SW480 (cell line): ENCODE measurements at regions not wholly inside any gene's neighbourhood (a gene's known extent, or its start where the extent isn't known, plus 50 kb on each side); places are given as distances from the start of the nearest gene placed in this dataset.
A peak's percentile ranks its signal among the peaks of the same experiment; 100 is the strongest.

Source experiments
- DNase-seq: peaks from one replicate; pipeline ENCODE4 v3.0.0-alpha.2; 2016; ENCODE audit warnings: low spot score

GRCh38 chr7:85573844-85574243, 387.0 kb upstream of the SEMA3D start:
- no peak for DNase-seq

DNA sequence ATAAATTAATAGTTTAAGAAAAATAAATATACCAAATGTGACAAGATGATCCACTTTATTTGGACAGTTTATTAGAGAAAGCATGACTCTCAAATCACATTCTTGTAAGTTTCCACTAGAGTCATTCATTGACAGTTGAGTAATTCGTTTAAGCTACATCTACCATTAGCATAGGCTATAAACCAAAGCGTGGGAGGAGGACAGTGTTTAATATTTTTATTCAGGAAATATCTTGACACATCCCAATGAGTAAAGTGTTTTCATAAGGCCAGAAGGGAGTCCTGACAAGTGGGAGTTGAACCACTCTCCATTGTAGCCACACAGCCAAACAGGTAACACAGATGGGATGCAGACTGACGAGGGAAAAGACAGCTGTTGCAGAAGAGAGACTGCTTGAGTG, 386.5 kb upstream of the SEMA3D start:
- no peak for DNase-seq

DNA sequence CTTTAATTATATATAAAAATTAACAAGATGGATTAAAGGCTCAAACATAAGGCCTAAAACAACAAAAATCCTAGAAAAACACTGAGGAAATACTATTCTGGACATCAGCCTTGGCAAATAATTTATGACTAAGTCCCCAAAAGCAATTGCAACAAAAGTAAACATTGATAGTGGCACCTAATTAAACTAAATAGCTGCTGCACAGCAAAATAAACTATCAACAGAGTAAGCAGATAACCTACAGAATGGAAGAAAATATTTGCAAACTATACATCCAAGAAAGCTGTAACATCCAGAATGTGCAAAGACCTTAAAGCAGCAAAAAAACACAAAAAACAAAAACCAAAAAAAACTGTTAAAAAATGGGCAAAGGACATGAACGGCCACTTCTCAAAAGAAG, 384.0 kb upstream of the SEMA3D start:
- DNase-seq: no peak

DNA sequence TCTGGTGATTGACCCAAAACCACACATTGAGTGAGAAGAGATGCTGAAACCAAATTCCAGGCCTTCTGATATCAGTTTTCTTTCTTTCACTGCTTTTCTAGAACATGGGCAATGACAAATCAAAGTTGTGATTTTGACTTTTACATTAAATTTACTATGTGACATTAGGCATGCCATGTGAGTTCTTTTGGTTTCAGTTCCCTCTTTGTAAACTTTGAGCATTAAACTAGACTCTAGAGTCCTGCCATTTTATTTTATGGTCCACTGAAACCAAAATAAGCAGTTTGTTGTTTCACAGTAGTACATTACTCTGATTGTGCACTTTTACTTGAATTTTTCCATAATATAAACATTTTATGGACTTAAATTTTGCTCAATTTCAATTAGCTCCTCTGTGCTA, 381.1 kb upstream of the SEMA3D start:
- no peak for DNase-seq

DNA sequence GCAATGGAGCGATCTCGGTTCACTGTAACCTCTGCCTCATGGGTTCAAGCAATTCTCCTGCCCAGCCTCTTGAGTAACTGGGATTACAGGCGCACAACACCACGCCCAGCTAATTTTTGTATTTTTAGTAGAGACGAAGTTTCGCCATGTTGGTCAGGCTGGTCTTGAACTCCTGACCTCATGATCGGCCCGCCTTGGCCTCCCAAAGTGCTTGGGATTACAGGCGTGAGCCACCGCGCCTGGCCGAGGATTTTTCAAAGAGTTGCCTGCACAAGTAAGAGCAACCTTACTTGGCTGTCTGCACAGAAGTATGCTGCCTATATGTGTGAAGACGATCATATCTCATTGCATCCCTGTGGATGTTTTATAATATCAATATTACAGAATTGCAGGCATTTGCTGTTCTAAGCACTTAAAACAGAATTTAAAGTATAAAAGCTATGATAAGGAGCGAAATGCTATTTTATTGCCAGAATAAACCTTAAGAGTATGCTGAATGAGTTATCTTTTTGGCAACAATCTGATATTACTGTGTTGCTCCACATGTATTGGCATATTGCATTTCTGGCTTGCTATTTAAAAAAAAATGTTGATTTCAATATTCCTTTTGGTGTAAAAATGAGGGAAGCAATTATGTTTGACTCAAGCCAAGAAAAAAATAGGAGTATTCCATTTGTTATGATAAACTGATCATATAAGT, 379.4 kb upstream of the SEMA3D start:
- DNase-seq: no peak

- DNase-seq: no peak
Measured at GRCh38 chr7:85565276-85565675, 378.4 kb upstream of the SEMA3D start.

DNA sequence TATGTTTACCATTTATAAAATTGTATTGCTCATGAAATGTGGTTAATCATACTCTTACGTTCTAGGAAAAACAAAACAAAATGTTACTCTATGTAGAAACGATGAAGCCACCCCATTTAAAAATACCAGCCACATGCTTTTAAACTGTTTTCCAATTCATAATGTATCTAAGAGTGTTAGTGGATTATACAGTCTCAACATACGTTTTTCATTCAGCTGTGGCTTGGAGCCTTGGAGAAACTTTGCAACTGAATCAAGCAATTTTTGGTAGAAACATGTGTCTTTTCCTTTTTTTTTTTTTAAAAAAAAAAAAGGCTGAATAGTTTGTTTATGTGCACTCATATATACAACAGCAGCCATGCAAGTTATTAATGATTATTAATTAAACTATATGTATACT, 378.0 kb upstream of the SEMA3D start:
- no peak for DNase-seq

- DNase-seq: no peak
Measured at GRCh38 chr7:85561706-85562105, 374.9 kb upstream of the SEMA3D start.

- DNase-seq: peak; percentile 83
Measured at GRCh38 chr7:85554236-85555178, 367.7 kb upstream of the SEMA3D start.

GRCh38 chr7:85535974-85536729, 349.3 kb upstream of the SEMA3D start:
- DNase-seq: no peak

DNA sequence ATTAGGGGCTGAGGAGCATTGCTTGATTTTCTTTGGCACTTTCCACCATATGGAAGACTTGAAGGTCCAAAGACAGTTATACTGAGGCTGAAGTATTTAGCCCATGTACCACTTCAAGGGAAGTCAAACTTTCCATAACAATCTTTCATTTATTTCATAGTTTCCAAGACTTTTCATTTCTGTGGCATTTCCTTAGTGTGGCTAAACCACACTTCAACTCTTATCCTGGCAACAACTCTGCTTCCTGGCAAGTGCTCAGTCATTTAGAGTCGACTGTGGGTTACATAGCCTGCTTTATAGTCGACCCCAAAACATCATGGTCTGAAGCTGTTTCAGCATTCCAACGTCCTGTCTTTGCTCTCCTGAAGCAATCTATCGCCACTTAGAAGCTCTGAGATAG, 343.0 kb upstream of the SEMA3D start:
- DNase-seq: no peak

GRCh38 chr7:85529201-85529600, 342.3 kb upstream of the SEMA3D start:
- DNase-seq: no peak

GRCh38 chr7:85528581-85528980, 341.7 kb upstream of the SEMA3D start:
- DNase-seq: no peak

- DNase-seq: no peak
Measured at GRCh38 chr7:85525676-85526075, 338.8 kb upstream of the SEMA3D start.

- no peak for DNase-seq
Measured at GRCh38 chr7:85522070-85522469, 335.2 kb upstream of the SEMA3D start.

GRCh38 chr7:85521108-85521694, 334.3 kb upstream of the SEMA3D start:
- DNase-seq: no peak

- no peak for DNase-seq
Measured at GRCh38 chr7:85520175-85520574, 333.3 kb upstream of the SEMA3D start.

- DNase-seq: no peak
Measured at GRCh38 chr7:85516675-85517074, 329.8 kb upstream of the SEMA3D start.

GRCh38 chr7:85512790-85513189, 325.9 kb upstream of the SEMA3D start:
- DNase-seq: no peak

GRCh38 chr7:85510287-85510686, 323.4 kb upstream of the SEMA3D start:
- no peak for DNase-seq

DNA sequence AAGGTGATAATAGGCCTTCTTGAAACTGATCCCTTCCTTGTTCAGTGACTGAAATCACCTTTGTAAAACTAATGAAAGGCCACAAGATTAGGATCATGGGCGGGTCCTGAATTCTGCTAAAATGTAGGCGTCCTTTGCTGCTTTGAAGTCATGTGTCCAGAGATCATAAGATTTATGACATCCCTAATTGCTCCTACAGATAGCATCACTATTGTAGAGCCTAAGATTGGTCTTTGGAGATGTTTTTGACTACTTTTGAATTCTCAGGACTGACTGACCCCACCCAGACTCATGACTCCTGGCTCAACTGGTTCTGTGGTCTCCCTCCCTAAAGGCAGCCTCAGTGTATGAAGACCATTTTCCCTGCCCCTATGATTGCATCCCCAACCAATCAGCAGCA, 322.6 kb upstream of the SEMA3D start:
- DNase-seq: no peak
